Cardiac muscle cell (in vitro differentiated cells and primary cell): ENCODE measurements at regions not wholly inside any gene's neighbourhood (a gene's known extent, or its start where the extent isn't known, plus 50 kb on each side); places are given as distances from the start of the nearest gene placed in this dataset.

Experiments used
- DNase-seq, 2 donors: peaks; one replicate each; pipeline versions ENCODE4 v3.0.0 to v3.0.0-alpha.2; 2010 to 2017; ENCODE audit warnings: low read depth in 1 of 2, low spot score in 1 of 2
- H3K27ac ChIP-seq: fragments of 200-600 bp; sonication (generic); 2 replicates; pipeline ENCODE4 v1.5.1; 2016
- H3K27me3 ChIP-seq: fragments of 200-600 bp; sonication (generic); 2 replicates; pipeline ENCODE4 v1.6.0; 2016; ENCODE audit warnings: control low read depth
- H3K36me3 ChIP-seq: fragments of 200-600 bp; sonication (generic); 2 replicates; pipeline ENCODE4 v1.5.1; 2016; ENCODE audit warnings: control low read depth
- H3K4me1 ChIP-seq: fragments of 200-600 bp; sonication (generic); 2 replicates; pipeline ENCODE4 v1.8.1; 2017; ENCODE audit warnings: low read depth, mild to moderate bottlenecking, mixed run types
- H3K4me3 ChIP-seq: fragments of 200-600 bp; sonication (generic); 2 replicates; pipeline ENCODE4 v1.5.1; 2016; ENCODE audit warnings: mild to moderate bottlenecking
- H3K9me3 ChIP-seq: fragments of 200-600 bp; sonication (generic); 2 replicates; pipeline ENCODE4 v1.5.1; 2017; ENCODE audit warnings: low read depth, mild to moderate bottlenecking, control low read depth
- TF ChIP-seq, protein P1 (sequence below): IDR thresholded peaks from 2 replicates; pipeline ENCODE4 v1.5.1; 2012; ENCODE audit warnings: low read depth, mild to moderate bottlenecking, low read length

DNA sequence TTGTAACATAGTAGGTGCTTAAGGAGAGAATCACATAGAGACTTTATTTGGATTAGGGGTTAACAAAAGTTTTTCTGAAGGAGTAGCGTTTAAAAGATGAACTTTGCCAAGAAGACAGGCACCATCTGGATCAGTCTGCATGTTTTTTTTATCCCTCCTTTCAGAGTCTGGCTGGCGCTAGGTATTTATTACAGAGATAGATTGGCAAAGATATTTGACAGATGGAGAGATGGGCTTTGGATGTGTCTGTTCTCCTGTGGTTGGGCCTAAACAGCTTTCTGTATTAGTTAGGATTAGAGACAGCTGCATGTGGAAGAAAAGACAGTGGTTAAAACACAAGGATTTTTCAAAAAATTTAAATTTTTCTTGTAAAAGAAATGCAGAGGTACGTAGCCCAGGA, 133.9 kb downstream of the C12orf75 start:
- Histone ChIP-seq H3K27ac (no peak overlapping the region), H3K9me3 (no peaks in the 10 kb centered on the region), H3K4me3 (no peak overlapping the region), H3K27me3 (no peaks in the 10 kb centered on the region), H3K36me3 (no peaks in the 10 kb centered on the region), H3K4me1 (peaks cover 12% of the 10 kb centered on the region)
- no peak for DNase-seq
- TF ChIP-seq, protein P1, sequence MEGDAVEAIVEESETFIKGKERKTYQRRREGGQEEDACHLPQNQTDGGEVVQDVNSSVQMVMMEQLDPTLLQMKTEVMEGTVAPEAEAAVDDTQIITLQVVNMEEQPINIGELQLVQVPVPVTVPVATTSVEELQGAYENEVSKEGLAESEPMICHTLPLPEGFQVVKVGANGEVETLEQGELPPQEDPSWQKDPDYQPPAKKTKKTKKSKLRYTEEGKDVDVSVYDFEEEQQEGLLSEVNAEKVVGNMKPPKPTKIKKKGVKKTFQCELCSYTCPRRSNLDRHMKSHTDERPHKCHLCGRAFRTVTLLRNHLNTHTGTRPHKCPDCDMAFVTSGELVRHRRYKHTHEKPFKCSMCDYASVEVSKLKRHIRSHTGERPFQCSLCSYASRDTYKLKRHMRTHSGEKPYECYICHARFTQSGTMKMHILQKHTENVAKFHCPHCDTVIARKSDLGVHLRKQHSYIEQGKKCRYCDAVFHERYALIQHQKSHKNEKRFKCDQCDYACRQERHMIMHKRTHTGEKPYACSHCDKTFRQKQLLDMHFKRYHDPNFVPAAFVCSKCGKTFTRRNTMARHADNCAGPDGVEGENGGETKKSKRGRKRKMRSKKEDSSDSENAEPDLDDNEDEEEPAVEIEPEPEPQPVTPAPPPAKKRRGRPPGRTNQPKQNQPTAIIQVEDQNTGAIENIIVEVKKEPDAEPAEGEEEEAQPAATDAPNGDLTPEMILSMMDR: no peak

DNA sequence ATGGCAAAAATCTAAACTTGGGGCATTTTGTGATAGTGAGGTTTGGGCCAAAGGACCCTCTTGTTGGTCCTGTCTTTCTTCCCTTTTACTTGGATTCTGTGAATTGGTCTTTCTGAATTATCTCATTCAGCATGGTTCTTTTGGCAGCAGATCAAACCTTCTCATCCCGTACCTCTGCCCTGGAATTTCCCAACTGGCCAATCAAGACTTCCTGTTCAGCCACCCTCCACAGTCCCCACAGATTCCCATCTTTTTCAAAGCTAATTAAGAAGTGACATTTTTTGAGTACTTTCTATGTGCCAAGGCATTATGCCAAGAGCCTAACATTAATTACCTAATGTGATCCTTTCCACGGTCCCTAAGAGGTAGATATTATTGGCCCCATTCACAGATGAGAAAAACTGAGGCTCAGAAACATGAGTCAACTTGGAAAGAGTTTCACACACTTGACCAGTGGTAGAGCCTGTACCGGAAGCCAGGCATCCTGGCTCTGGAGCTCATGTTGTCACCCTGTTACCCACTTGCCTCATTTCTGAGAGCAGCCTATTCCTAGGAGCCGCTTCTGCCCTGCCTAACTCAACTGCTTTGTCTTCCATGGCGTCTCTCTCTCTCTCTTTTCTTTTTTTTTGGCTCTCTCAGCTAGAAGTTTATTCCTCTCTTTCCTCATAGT, 135.9 kb downstream of the C12orf75 start:
- H3K4me1 ChIP-seq: no peaks in the 10 kb centered on the region
- no peak overlapping the region for H3K27ac ChIP-seq
- TF ChIP-seq, protein P1: no peak
- H3K27me3 ChIP-seq: no peaks in the 10 kb centered on the region
- no peaks in the 10 kb centered on the region for H3K9me3 ChIP-seq
- no peaks in the 10 kb centered on the region for H3K36me3 ChIP-seq
- no peak for DNase-seq
- H3K4me3 ChIP-seq: no peak overlapping the region

DNA sequence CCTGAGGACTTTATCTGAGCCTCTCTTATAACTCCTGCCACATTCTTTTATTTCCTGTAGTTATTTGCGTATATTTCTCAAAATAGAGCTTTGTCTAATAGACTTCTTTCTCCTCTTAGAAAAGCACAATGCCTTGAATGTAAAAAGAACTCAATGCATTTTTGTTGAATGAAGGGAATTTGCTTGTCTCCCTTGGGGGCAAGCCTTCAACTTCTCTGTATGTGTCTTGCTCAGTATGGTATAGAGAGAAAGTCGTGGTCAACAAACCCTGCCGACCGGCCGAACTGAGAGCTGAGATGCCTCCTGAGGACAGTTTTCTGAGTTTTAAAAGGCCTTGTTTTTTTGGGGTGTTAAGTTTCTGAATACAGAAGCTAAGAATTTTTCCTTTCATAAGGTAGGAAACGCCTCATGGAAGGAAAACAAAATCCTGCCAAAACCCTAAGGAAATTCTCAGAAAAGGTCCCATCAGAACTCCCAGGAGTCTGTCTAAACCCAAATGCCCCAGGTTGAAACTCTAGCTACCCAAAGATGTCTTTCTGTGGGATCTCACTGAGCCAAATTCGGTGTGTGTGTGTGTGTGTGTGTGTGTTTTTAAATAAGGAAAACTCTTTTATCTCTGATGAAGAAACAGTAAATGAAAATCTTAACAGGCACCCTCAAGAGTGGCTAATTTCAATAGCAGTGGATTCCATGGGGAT, 136.6 kb downstream of the C12orf75 start:
- TF ChIP-seq, protein P1: no peak
- no peaks in the 10 kb centered on the region for H3K36me3 ChIP-seq
- DNase-seq: peak in 1 of 2 donors; percentile 44
- H3K27ac ChIP-seq: no peak overlapping the region
- no peaks in the 10 kb centered on the region for H3K4me1 ChIP-seq
- H3K27me3 ChIP-seq: no peaks in the 10 kb centered on the region
- H3K9me3 ChIP-seq: no peaks in the 10 kb centered on the region
- no peak overlapping the region for H3K4me3 ChIP-seq

DNA sequence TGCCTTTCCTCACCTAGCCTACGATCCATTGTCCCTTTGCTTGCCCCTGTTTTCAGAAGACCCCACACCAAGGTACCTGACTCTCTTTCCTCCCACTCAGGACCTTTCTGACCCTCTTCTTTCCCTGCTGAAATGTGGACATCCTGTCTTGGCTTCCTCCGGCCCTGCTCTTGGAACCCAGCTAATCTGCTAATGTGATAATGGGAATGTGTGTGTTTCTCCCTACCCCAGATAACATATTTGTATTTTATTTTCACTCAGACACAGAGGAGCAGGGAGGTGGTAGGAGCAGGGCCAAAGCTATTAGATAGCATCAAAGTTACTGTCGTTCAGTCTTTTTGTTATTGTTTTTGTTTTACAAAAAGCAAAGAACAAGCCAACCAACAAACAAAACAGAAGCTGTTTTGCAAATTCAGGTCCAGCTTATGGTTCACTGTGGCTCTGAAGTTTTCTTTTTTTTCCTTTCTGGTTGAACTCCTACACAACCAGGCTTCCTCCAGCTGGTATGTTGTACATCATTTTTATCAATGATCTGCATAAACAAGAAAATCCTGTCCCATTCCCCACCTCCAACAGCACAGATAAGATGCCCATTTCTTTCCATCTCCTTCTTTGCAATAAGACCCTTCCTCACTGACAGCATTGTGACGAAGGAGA, 137.3 kb downstream of the C12orf75 start:
- Histone ChIP-seq H3K27me3 (no peaks in the 10 kb centered on the region), H3K36me3 (no peaks in the 10 kb centered on the region), H3K9me3 (no peaks in the 10 kb centered on the region), H3K27ac (no peak overlapping the region), H3K4me1 (no peaks in the 10 kb centered on the region), H3K4me3 (no peak overlapping the region)
- no peak for DNase-seq
- TF ChIP-seq, protein P1: no peak

DNA sequence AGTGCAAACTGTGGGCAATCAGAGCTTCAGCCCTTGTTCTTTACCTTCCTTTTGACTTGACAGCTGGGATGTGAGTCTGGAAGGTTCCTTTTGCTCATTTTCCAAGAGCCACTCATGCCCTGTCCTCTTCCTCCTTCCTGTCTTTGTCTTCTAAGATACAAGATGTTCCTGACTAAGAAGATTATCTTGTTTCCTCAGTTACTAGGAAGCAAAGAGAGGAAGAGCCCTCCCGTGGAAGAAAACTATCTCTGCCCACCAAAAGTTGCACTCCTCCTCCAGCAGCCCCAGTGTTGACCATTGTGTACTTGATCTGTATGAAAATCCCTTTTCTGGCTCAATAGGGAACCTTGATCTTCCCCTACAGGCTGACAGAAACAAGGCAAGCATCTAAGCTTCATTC, 138.0 kb downstream of the C12orf75 start:
- no peak for DNase-seq
- Histone ChIP-seq H3K4me1 (no peaks in the 10 kb centered on the region), H3K9me3 (no peaks in the 10 kb centered on the region), H3K36me3 (no peaks in the 10 kb centered on the region), H3K4me3 (no peak overlapping the region), H3K27me3 (no peaks in the 10 kb centered on the region), H3K27ac (no peak overlapping the region)
- TF ChIP-seq, protein P1: no peak
